GM08714 (cell line): ENCODE measurements at regions not wholly inside any gene's neighbourhood (a gene's known extent, or its start where the extent isn't known, plus 50 kb on each side); places are given as distances from the start of the nearest gene placed in this dataset.

ENCODE experiments used
- H3K4me3 ChIP-seq: fragments of 200-500 bp; sonication (Bioruptor generic); 2 replicates; pipeline ENCODE4 v1.5.1; 2014; ENCODE audit warnings: mild to moderate bottlenecking, low read length, inconsistent platforms
- ZNF274 ChIP-seq: IDR thresholded peaks from 2 replicates; pipeline ENCODE4 v1.6.1; 2012; ENCODE audit warnings: mild to moderate bottlenecking, low read depth, low read length

DNA sequence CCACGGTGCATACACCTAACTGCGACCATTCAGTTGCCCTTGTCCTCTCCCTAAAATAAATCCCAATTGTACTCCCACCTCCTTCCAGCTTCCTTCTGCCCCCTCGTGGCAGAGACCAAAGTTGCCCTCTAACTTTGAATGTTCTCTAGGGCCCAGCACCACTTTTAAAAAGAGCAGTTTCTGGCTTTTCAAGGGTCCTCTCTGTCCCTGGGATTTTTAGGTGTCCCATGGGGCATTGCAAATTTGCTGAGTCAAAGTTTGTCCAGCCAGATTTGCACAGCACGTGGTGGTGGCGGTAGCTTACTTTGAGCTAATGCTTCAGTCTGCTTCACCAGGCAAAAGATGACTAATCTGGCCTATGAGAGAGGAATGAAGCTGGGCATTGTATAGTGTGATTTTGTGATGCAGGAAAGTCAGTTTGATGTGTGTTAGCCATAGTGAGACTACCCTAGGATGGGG lies 100.2 kb downstream of the PERP start:
- H3K4me3 ChIP-seq = no peak overlapping the region
- no peak for TF ChIP-seq ZNF274

DNA sequence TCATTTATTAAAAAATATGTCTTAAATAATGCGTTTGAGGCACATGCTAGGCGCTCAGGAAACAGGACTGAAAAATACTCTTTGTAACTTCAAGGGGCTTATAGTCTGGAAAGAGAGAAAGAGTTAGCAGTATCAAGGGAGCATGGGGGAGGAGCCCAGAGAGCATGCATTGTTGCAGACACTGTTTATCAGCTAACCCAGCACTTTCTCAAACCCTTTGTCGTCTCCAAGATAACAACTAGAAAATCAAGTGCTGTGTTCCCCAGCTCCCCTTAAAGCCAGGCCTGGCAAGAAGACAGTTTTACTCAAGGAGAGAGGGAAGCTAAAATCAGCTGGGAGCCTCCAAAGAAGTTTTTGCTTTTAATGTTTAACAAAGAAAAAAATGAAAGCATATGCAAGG lies 98.4 kb downstream of the PERP start:
- TF ChIP-seq ZNF274 = no peak
- H3K4me3 ChIP-seq = no peak overlapping the region

- no peak overlapping the region for H3K4me3 ChIP-seq
- no peak for TF ChIP-seq ZNF274
These were observed 95.8 kb downstream of the PERP start for GRCh38 chr6:138011413-138011812.

- no peak for TF ChIP-seq ZNF274
- H3K4me3 ChIP-seq = no peak overlapping the region
These were observed 94.5 kb downstream of the PERP start for GRCh38 chr6:138012682-138013081.

- H3K4me3 ChIP-seq = no peak overlapping the region
- TF ChIP-seq ZNF274 = no peak
These were observed 93.3 kb downstream of the PERP start for GRCh38 chr6:138013959-138014358.

DNA sequence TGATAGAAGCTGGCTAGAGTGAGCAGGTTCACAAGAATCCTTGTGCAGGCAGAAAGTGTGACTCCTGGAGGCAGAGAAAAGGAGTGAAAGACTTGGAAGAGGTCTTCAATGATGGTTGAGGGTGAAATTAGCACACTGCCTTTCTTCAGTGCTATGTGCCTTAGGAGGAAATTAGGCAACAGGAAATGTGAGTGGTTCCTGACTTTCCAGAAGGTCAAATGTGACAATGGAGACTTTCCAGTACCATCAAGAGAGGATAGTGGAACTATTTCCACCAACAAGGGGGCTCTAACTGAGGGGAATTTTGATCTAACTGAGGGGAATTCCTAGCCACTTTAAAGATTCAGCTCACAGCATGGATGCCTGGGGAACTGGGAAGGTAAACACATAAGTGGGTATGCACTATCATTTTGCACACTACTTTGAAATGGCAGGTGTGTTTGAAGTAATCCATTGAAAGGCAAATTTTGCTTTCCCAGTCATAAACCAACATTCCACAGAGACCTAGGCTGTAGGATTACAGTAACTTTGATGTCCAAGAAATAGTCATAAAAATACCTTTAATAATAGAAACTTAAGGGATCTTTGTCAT lies 90.0 kb downstream of the PERP start:
- TF ChIP-seq ZNF274 = no peak
- H3K4me3 ChIP-seq = no peak overlapping the region

DNA sequence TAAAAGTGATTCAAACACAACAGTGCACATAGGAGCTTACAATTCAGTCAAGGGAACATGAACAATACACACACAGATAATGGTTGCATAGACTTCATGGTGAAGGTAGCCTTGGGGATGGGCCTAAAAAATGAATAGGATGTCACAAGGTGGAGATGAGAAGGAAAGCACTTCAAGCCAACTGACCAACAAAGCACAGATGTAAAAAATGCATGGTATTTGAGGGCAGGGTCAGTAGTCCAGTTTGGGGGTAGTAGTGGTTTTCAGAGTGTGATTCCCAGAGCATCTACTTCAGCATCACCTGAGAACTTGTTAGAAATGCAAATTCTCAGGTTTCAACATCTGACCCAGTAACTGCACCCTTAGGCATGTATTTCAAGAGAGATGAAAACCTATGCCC lies 88.9 kb downstream of the PERP start:
- H3K4me3 ChIP-seq = no peak overlapping the region
- no peak for TF ChIP-seq ZNF274

GRCh38 chr6:138025528-138025978 lies 81.7 kb downstream of the PERP start:
- H3K4me3 ChIP-seq = no peak overlapping the region
- no peak for TF ChIP-seq ZNF274

DNA sequence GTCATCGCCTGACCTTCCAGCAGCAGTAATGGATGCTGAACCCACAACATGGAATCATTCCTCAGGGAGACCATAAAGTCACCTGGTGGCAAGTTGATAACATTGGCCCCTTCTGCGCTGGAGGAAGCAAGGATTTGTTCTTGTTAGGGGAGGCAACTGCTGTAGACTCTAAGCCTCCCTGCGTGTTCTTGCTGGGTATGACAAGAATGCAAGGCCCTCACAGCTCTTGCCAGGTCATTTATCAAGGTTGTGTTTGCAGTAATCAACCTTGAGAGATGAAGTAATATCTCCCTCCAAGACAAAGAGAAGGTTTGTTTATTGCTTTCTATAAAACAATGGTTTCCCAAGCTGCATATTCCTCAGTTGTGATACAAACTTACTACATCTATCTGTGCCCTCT lies 80.9 kb downstream of the PERP start:
- TF ChIP-seq ZNF274 = no peak
- H3K4me3 ChIP-seq = no peak overlapping the region

GRCh38 chr6:138028893-138029292 lies 78.3 kb downstream of the PERP start:
- H3K4me3 ChIP-seq = no peak overlapping the region
- no peak for TF ChIP-seq ZNF274

DNA sequence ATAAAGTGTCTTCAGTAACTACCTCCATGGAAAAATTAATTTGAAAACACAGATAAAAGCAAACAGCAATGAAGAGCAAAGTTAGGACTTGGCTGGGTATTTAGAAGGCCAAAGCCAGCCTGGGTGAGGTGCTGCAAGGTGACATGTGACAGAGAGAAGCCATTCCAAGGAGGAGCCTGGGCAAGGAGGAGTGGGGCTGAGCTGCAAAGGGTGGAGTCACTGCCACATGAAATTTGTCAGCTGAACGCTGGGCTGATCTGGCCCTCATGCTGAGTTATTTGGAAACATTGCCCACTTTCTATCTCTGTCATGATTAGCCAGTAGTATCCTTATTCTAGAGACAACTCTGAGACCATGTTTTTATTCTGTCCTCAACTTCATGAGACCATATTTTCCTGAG lies 76.3 kb downstream of the PERP start:
- H3K4me3 ChIP-seq = no peak overlapping the region
- no peak for TF ChIP-seq ZNF274

DNA sequence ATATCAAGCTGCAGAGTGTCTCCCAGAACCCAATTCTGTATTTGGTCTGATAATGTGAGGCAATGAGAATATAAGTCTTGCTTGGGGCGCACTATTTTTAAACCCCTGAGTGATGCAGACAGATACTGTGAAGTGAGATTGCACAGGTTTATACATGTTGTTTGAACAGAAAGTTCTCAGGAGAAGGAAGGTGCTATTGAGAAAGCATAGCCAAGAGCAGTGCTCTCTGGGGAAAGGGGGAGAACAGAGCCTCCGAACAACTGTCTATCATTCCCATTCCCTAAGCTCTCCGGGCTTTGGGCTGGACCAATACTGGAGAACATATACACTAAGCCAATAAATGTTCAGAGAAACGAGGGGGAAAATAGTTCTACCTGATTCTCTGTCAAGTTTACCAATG lies 75.8 kb downstream of the PERP start:
- no peak for TF ChIP-seq ZNF274
- no peak overlapping the region for H3K4me3 ChIP-seq

DNA sequence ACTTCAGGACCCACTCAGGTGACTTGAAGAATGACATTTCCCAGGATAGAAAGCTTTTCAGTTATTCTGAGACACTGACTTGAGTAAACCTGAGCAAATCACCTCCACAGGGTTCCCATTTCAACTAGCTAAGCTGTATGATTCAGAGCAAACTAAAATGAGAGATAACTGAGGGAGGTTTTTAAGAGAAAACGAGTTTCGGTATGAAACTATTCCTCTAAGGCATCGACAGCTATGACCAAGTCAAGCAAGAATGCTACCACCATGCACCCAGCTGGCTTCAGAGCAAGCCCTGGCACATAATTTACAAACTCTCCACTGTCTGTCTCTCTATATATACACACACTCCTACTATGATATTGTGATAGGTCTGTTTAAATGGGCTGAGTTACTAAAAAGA lies 75.4 kb downstream of the PERP start:
- no peak for TF ChIP-seq ZNF274
- H3K4me3 ChIP-seq = no peak overlapping the region

- H3K4me3 ChIP-seq = no peak overlapping the region
- no peak for TF ChIP-seq ZNF274
These were observed 74.6 kb downstream of the PERP start for GRCh38 chr6:138032571-138032970.

GRCh38 chr6:138034229-138034628 lies 73.0 kb downstream of the PERP start:
- no peak overlapping the region for H3K4me3 ChIP-seq
- TF ChIP-seq ZNF274 = no peak

GRCh38 chr6:138035070-138035469 lies 72.1 kb downstream of the PERP start:
- H3K4me3 ChIP-seq = no peak overlapping the region
- TF ChIP-seq ZNF274 = no peak
